HG03103 (cell line): ENCODE measurements at regions not wholly inside any gene's neighbourhood (a gene's known extent, or its start where the extent isn't known, plus 50 kb on each side); places are given as distances from the start of the nearest gene placed in this dataset.
"Not testable (repeated sequence)": the region's sequence is repeated elsewhere in the genome, so short reads cannot be mapped to it uniquely, and the experiment has no call there.

ENCODE experiments used
- ATAC-seq: cut with Tn5 transposase; IDR thresholded peaks from one replicate; pipeline ENCODE4 v1.9.1; 2021; ENCODE audit warnings: low read depth; ENCODE audit not compliant: unreplicated experiment

GRCh38 chr11:11220786-11221185 is 132.3 kb downstream of the CSNK2A3 start:
- no peak for ATAC-seq

GRCh38 chr11:11218629-11218986 is 134.4 kb downstream of the CSNK2A3 start:
- no peak for ATAC-seq

- ATAC-seq: no peak
These were observed 135.0 kb downstream of the CSNK2A3 start for GRCh38 chr11:11217929-11218628.

- ATAC-seq: no peak
These were observed 135.6 kb downstream of the CSNK2A3 start for GRCh38 chr11:11217289-11217928.

- ATAC-seq: no peak
These were observed 137.1 kb downstream of the CSNK2A3 start for GRCh38 chr11:11215944-11216343.

- ATAC-seq: no peak
These were observed 137.8 kb downstream of the CSNK2A3 start for GRCh38 chr11:11215058-11215815.

GRCh38 chr11:11213117-11213516 is 139.9 kb downstream of the CSNK2A3 start:
- no peak for ATAC-seq

GRCh38 chr11:11211888-11212287 is 141.2 kb downstream of the CSNK2A3 start:
- no peak for ATAC-seq

GRCh38 chr11:11211186-11211585 is 141.9 kb downstream of the CSNK2A3 start:
- ATAC-seq: no peak

GRCh38 chr11:11210446-11210845 is 142.6 kb downstream of the CSNK2A3 start:
- no peak for ATAC-seq

- no peak for ATAC-seq
These were observed 143.1 kb downstream of the CSNK2A3 start for GRCh38 chr11:11209967-11210366.

- no peak for ATAC-seq
These were observed 144.1 kb downstream of the CSNK2A3 start for GRCh38 chr11:11208994-11209393.

- no peak for ATAC-seq
These were observed 145.6 kb downstream of the CSNK2A3 start for GRCh38 chr11:11207428-11207827.

GRCh38 chr11:11206484-11206883 is 146.6 kb downstream of the CSNK2A3 start:
- no peak for ATAC-seq

- no peak for ATAC-seq
These were observed 150.2 kb downstream of the CSNK2A3 start for GRCh38 chr11:11202885-11203284.

- not testable (repeated sequence) for ATAC-seq
These were observed 151.7 kb downstream of the CSNK2A3 start for GRCh38 chr11:11201302-11201701.

- no peak for ATAC-seq
These were observed 160.5 kb downstream of the CSNK2A3 start for GRCh38 chr11:11192541-11192940.

- no peak for ATAC-seq
These were observed 163.5 kb downstream of the CSNK2A3 start for GRCh38 chr11:11189506-11189905.

GRCh38 chr11:11186249-11186648 is 166.8 kb downstream of the CSNK2A3 start:
- ATAC-seq: no peak

- ATAC-seq: no peak
These were observed 170.8 kb downstream of the CSNK2A3 start for GRCh38 chr11:11182261-11182660.
